HG03135 (cell line): ENCODE measurements at regions not wholly inside any gene's neighbourhood (a gene's known extent, or its start where the extent isn't known, plus 50 kb on each side); places are given as distances from the start of the nearest gene placed in this dataset.

ENCODE experiments used
- ATAC-seq: cut with Tn5 transposase; IDR thresholded peaks from one replicate; pipeline ENCODE4 v1.9.1; 2021; ENCODE audit warnings: mild to moderate bottlenecking, moderate library complexity; ENCODE audit not compliant: unreplicated experiment

- no peak for ATAC-seq
These were observed 296.0 kb downstream of the SMOC2 start for GRCh38 chr6:168737014-168737413.

DNA sequence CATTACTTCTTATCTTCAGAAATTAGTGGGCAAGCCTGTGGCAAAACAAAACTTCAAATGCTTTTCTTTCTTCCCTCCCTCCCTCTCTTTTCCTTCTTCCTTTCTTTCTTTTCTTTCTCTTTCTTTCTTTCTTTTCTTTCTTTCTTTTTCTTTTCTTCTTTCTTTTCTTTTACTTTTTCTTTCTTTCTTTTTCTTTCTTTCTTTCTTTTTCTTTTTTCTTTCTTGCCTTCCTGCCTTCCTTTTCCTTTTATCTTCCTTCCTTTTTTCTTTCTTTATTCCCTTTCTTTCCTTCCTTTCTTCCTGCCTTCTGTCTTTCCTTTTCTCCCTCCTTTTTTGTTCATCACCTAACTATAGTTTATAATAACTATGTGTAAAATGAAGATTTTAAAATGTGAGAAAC is 295.1 kb downstream of the SMOC2 start:
- ATAC-seq: no peak

DNA sequence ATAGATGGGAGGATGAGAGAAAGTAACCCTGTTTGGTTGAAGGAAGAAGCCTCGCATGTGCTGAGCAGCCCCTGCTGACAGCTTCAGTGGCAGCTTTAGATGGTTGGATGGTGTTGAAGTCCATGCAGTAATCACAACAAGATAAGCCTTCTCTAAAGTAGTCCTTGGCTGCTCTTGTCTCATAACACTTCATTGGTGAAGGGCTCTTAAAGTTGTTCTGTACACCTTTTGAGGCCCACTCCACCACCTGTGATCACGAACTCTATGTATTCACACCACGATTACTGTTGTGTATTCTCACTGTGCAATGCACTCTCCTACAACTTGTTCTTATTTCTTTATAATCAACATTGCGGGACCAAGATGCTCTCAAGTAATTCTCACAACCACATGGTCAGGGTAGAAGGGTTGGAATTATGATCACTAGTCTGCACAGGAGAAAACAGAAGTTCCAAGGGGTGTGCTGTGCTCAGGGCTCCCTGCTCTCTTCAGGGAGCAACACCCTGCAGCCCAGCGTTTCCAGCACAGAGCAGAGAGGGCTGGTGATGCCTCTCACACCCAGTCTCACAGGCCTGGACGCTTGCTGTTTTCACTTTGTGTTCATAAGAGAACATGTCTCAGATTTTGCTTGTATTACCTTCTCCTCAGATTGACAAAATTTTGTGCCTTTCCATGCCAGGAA is 294.4 kb downstream of the SMOC2 start:
- ATAC-seq: no peak

DNA sequence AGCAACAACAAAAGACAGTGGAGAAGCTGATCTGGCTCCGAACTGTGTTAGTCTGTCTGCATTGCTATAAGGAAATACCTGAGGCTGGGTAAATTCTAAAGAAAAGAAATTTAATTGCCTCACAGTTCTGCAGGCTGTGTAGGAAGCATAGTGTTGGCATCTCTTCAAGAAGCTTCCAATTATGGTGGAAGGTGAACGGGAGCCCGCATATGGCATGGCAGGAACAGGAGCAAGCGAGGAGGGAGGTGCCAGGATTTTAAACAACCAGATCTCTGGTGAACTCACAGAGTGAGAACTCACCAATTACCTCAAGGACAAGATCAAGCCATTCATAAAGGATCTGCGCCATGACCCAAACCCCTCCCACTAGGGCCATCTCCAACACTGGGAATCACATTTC is 293.5 kb downstream of the SMOC2 start:
- no peak for ATAC-seq

DNA sequence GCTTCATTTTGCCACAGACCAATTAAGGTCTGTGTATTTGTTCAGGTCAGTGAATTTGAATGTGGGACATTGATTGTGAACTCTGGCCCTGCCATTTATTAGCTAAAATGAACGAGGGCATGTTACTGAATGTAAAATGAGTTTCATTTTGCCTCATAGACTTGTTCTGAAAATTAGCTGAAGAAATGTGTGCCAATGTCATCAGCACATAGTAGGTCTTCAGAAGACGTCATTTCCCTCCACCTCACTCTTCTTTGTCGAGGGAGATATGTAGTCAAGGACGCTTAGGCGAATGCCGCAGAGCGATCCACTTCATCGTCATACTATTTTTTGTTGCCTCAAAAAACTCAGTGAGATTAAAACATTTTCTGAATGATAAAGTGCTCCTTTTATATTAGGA is 291.7 kb downstream of the SMOC2 start:
- no peak for ATAC-seq

GRCh38 chr6:168730931-168731716 is 290.1 kb downstream of the SMOC2 start:
- ATAC-seq: no peak

GRCh38 chr6:168728056-168728455 is 287.1 kb downstream of the SMOC2 start:
- ATAC-seq: no peak

DNA sequence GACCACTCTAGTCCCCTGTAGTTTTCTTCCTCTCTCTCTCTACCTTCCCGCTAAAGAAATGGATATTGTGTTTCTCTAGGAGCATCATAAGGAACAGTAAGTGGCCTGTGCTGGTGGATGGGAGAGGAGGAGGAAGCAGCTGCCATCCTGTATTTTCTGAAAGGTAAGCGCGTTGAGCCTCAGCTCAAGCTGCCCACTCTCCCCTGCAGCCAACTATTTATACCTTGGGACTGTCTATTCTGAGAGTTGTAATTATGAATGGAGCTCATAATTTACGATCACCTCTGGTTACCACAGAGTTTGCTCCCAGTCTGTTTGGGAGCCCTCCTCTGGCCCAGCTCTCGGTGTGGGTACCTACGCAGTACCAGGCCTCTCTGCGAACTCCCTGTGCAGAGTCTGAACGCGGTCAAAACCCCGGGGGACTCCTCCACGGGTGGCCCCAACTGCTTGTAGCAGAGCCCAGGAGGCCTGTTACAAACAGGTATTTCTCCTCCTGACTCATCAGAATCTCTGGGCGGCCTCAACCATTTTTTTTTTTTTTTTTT is 285.4 kb downstream of the SMOC2 start:
- ATAC-seq: no peak

GRCh38 chr6:168725802-168726201 is 284.8 kb downstream of the SMOC2 start:
- ATAC-seq: no peak

GRCh38 chr6:168724669-168725570 is 283.9 kb downstream of the SMOC2 start:
- ATAC-seq: no peak

- no peak for ATAC-seq
These were observed 283.0 kb downstream of the SMOC2 start for GRCh38 chr6:168724033-168724432.

- no peak for ATAC-seq
These were observed 281.4 kb downstream of the SMOC2 start for GRCh38 chr6:168722397-168722796.

DNA sequence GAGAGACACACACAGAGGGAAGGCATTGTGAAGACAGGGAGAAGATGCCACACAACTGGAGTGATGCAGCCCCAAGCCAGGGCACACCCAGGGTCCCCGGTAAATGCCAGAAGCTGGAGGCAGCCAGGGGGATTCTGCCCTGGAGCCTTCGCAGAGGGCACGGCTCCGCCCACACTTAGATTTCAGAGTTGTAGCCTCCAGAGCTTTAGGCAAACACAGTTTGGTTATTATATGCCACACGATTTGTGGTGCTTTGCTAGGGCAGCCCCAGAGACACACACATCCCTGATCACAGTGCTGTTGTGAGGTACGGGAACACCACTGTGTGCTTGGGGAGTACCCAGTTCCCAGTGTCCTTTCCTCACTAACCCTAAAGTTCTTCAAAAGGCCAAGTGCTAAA is 280.6 kb downstream of the SMOC2 start:
- no peak for ATAC-seq

GRCh38 chr6:168719901-168720300 is 278.9 kb downstream of the SMOC2 start:
- ATAC-seq: no peak

DNA sequence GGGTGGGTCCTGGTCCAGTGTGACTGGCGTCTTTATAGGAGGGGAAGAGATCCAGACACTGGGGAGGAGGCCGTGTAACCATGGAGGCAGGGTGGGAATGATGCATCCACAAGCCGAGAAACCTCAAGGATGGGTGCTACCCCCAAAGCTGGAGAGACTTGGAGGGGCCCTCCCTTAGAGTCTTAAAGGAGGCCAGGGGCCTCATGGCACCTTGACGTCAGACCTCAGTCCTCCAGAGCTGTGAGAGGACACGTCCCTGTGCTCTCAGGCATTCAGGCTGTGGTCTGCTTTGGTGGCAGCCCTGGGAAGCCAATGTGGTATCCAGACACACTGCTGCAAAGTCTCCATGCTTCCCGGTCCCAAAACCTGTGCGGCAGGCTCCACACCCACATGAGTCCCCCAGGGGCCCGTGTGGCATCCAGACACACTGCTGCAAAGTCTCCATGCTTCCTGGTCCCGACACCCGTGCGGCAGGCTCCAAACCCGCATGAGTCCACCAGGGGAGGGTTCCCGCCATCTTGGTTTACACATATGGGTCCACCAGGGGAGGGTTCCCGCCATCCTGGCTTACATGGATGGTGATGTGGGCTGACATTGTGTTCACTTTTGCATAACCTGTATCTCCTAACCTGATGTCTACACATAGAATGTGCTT is 278.0 kb downstream of the SMOC2 start:
- no peak for ATAC-seq
